Vagina (tissue), 2 donors: ENCODE measurements at regions not wholly inside any gene's neighbourhood (a gene's known extent, or its start where the extent isn't known, plus 50 kb on each side); places are given as distances from the start of the nearest gene placed in this dataset.
A peak's percentile ranks its signal among the peaks of the same experiment; 100 is the strongest.

Experiments used
- DNase-seq, 2 donors: peaks; one replicate each; pipeline ENCODE4 v3.0.0-alpha.2; 2017; ENCODE audit errors: extremely low spot score in 2 of 2
- H3K27ac ChIP-seq: fragments of 200-600 bp; sonication (generic); one replicate; pipeline ENCODE4 v1.5.1; 2019
- H3K27me3 ChIP-seq: fragments of 200-600 bp; sonication (generic); one replicate; pipeline ENCODE4 v1.5.1; 2019
- H3K36me3 ChIP-seq, 2 donors: fragments of 200-600 bp; sonication (generic); one replicate each; pipeline ENCODE4 v1.5.1; 2017 to 2019
- H3K4me1 ChIP-seq: fragments of 200-600 bp; sonication (generic); one replicate; pipeline ENCODE4 v1.5.1; 2019
- H3K4me3 ChIP-seq, 2 donors: fragments of 200-600 bp; sonication (generic); 1 replicate in 1 of 2; 2 replicates in 1 of 2; pipeline ENCODE4 v1.5.1; 2016 to 2019
- H3K9me3 ChIP-seq: fragments of 200-600 bp; sonication (generic); one replicate; pipeline ENCODE4 v1.5.1; 2019
- POLR2A ChIP-seq, 2 donors: fragments of 450-650 bp; IDR thresholded peaks; one replicate each; pipeline ENCODE4 v1.6.1; 2017; ENCODE audit warnings: antibody characterized with exemption in 2 of 2, mild to moderate bottlenecking in 2 of 2, moderate library complexity in 2 of 2
- POLR2AphosphoS5 ChIP-seq, 2 donors: sonication (generic); formaldehyde crosslinking; IDR thresholded peaks; one replicate each; pipeline ENCODE4 v1.9.0; 2017; ENCODE audit warnings: antibody characterized with exemption in 2 of 2, mild to moderate bottlenecking in 2 of 2, low read depth in 1 of 2; ENCODE audit not compliant: insufficient read depth in 1 of 2
- intact Hi-C: fragments of 100-400 bp; cut with DNase I; formaldehyde crosslinking; loops from one replicate; pipeline ENCODE4 v1.15.1; 2023
- TF ChIP-seq, protein P1 (sequence below), 3 experiments: fragments of 450-650 bp in 2 of 3; fragments of 200-600 bp in 1 of 3; sonication (generic) in 1 of 3; IDR thresholded peaks; one replicate each; pipeline ENCODE4 v1.5.1; 2017 to 2019; ENCODE audit warnings: antibody characterized with exemption in 3 of 3, mild to moderate bottlenecking in 2 of 3, moderate library complexity in 2 of 3

GRCh38 chr2:133839677-133840076 lies 271.4 kb upstream of the NCKAP5 start:
- Histone ChIP-seq H3K27ac (no peak overlapping the region), H3K36me3 (no peaks in the 10 kb centered on the region), H3K4me3 (no peak overlapping the region), H3K9me3 (no peaks in the 10 kb centered on the region), H3K4me1 (no peaks in the 10 kb centered on the region), H3K27me3 (no peaks in the 10 kb centered on the region)
- no peak for TF ChIP-seq POLR2A (IDR thresholded peaks at IDR 0.05)
- no peak for TF ChIP-seq POLR2AphosphoS5 (IDR thresholded peaks at IDR 0.05; ENCODE audit: insufficient read depth in 1 of 2, low read depth in 1 of 2)
- TF ChIP-seq, protein P1, sequence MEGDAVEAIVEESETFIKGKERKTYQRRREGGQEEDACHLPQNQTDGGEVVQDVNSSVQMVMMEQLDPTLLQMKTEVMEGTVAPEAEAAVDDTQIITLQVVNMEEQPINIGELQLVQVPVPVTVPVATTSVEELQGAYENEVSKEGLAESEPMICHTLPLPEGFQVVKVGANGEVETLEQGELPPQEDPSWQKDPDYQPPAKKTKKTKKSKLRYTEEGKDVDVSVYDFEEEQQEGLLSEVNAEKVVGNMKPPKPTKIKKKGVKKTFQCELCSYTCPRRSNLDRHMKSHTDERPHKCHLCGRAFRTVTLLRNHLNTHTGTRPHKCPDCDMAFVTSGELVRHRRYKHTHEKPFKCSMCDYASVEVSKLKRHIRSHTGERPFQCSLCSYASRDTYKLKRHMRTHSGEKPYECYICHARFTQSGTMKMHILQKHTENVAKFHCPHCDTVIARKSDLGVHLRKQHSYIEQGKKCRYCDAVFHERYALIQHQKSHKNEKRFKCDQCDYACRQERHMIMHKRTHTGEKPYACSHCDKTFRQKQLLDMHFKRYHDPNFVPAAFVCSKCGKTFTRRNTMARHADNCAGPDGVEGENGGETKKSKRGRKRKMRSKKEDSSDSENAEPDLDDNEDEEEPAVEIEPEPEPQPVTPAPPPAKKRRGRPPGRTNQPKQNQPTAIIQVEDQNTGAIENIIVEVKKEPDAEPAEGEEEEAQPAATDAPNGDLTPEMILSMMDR (IDR thresholded peaks at IDR 0.05) = no peak
- intact Hi-C loops = no loop called here
- DNase-seq = peak in 1 of 2 donors; percentile 1

DNA sequence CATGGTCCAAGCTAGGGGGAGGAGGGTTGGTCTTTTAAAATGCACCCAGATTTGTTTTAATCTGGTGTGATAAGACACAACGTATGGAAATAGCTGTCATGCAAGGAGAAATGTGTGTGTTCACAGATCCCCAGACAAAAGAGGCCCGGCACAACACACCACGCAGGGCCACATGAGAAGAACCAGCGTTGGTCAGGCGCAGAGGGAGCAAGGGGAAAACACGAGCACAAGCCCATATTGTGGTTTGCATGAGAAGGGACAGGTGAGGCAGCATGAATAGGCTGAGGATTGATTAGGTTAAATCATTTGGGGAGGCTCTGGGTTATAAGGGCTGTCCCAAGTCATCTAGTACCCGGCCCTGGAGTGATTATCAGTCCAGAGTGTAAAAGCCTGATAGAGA lies 272.5 kb upstream of the NCKAP5 start:
- H3K9me3 ChIP-seq = no peaks in the 10 kb centered on the region
- intact Hi-C loops = no loop called here
- TF ChIP-seq POLR2AphosphoS5 (IDR thresholded peaks at IDR 0.05; ENCODE audit: insufficient read depth in 1 of 2, low read depth in 1 of 2) (no peak), POLR2A (IDR thresholded peaks at IDR 0.05) (no peak)
- TF ChIP-seq, protein P1 (IDR thresholded peaks at IDR 0.05) = no peak
- no peak overlapping the region for H3K4me3 ChIP-seq
- H3K27ac ChIP-seq = no peak overlapping the region
- DNase-seq = peak; percentile 58 to 67
- H3K4me1 ChIP-seq = no peaks in the 10 kb centered on the region
- H3K36me3 ChIP-seq = no peaks in the 10 kb centered on the region
- no peaks in the 10 kb centered on the region for H3K27me3 ChIP-seq

GRCh38 chr2:133841900-133842299 lies 273.6 kb upstream of the NCKAP5 start:
- no peak overlapping the region for H3K27ac ChIP-seq
- intact Hi-C loops = no loop called here
- TF ChIP-seq, protein P1 (IDR thresholded peaks at IDR 0.05) = no peak
- TF ChIP-seq POLR2AphosphoS5 (IDR thresholded peaks at IDR 0.05; ENCODE audit: insufficient read depth in 1 of 2, low read depth in 1 of 2) = no peak
- TF ChIP-seq POLR2A (IDR thresholded peaks at IDR 0.05) = no peak
- no peaks in the 10 kb centered on the region for H3K9me3 ChIP-seq
- H3K27me3 ChIP-seq = no peaks in the 10 kb centered on the region
- no peak for DNase-seq
- H3K36me3 ChIP-seq = no peaks in the 10 kb centered on the region
- no peak overlapping the region for H3K4me3 ChIP-seq
- H3K4me1 ChIP-seq = no peaks in the 10 kb centered on the region

DNA sequence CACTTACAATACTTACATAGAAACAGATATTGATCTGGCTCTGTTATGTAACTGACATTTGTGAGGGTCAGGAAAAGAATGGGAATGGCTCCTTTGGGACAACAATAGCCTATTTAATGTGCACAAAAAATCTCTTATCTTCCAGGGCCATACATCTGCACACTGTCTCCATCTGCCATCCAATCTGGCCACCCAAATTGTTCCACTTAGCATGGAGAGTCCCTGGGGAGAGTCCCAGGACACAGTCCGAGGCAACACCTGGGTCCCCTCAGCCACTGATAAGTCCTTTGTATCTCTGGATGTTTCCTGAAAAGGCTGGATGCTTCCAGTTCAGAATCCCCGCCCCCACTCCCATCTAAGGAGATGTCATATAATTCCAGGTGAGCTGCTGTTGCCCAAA lies 274.2 kb upstream of the NCKAP5 start:
- H3K27me3 ChIP-seq = no peaks in the 10 kb centered on the region
- H3K4me3 ChIP-seq = no peak overlapping the region
- no peaks in the 10 kb centered on the region for H3K4me1 ChIP-seq
- no peak for DNase-seq
- TF ChIP-seq POLR2AphosphoS5 (IDR thresholded peaks at IDR 0.05; ENCODE audit: insufficient read depth in 1 of 2, low read depth in 1 of 2) (no peak), POLR2A (IDR thresholded peaks at IDR 0.05) (no peak)
- TF ChIP-seq, protein P1 (IDR thresholded peaks at IDR 0.05) = no peak
- no peaks in the 10 kb centered on the region for H3K36me3 ChIP-seq
- intact Hi-C loops = no loop called here
- H3K27ac ChIP-seq = no peak overlapping the region
- no peaks in the 10 kb centered on the region for H3K9me3 ChIP-seq

- no peak overlapping the region for H3K27ac ChIP-seq
- intact Hi-C loops = no loop called here
- no peaks in the 10 kb centered on the region for H3K9me3 ChIP-seq
- H3K27me3 ChIP-seq = no peaks in the 10 kb centered on the region
- no peaks in the 10 kb centered on the region for H3K4me1 ChIP-seq
- no peak overlapping the region for H3K4me3 ChIP-seq
- TF ChIP-seq POLR2AphosphoS5 (IDR thresholded peaks at IDR 0.05; ENCODE audit: insufficient read depth in 1 of 2, low read depth in 1 of 2) (no peak), POLR2A (IDR thresholded peaks at IDR 0.05) (no peak)
- TF ChIP-seq, protein P1 (IDR thresholded peaks at IDR 0.05) = no peak
- DNase-seq = no peak
- no peaks in the 10 kb centered on the region for H3K36me3 ChIP-seq
Measured at GRCh38 chr2:133843091-133843490, 274.8 kb upstream of the NCKAP5 start.
